Aorta (tissue), 5 donors: ENCODE measurements at regions not wholly inside any gene's neighbourhood (a gene's known extent, or its start where the extent isn't known, plus 50 kb on each side); places are given as distances from the start of the nearest gene placed in this dataset.

ENCODE experiments used
- ATAC-seq: fragments of 200-7000 bp; cut with Tn5 transposase; one replicate; pipeline ENCODE4 v1.9.1; 2022; ENCODE audit warnings: moderate library complexity; ENCODE audit not compliant: low FRiP score
- DNase-seq, 2 donors: peaks; one replicate each; pipeline ENCODE4 v3.0.0-alpha.2; 2020
- H3K27ac ChIP-seq, 2 donors: one replicate each; pipeline ENCODE4 v1.5.1; 2013; ENCODE audit warnings: low read length in 2 of 2, mild to moderate bottlenecking in 2 of 2, moderate library complexity in 2 of 2, control low read depth in 1 of 2, inconsistent platforms in 1 of 2, low read depth in 1 of 2
- H3K27me3 ChIP-seq, 2 donors: one replicate each; pipeline ENCODE4 v1.6.1; 2013; ENCODE audit warnings: control low read depth in 1 of 2, low read length in 1 of 2, mild to moderate bottlenecking in 1 of 2, moderate library complexity in 1 of 2; ENCODE audit not compliant: insufficient read depth in 2 of 2, control insufficient read depth in 1 of 2
- H3K36me3 ChIP-seq, 2 donors: one replicate each; pipeline ENCODE4 v1.6.1; 2013; ENCODE audit warnings: control low read depth in 1 of 2, low read length in 1 of 2, mild to moderate bottlenecking in 1 of 2; ENCODE audit not compliant: insufficient read depth in 2 of 2, control insufficient read depth in 1 of 2
- H3K4me1 ChIP-seq, 2 donors: one replicate each; pipeline ENCODE4 v1.6.1; 2013; ENCODE audit warnings: low read length in 2 of 2, control low read depth in 1 of 2, mild to moderate bottlenecking in 1 of 2, moderate library complexity in 1 of 2; ENCODE audit not compliant: insufficient read depth in 2 of 2, control insufficient read depth in 1 of 2
- H3K4me3 ChIP-seq, 2 donors: one replicate each; pipeline ENCODE4 v1.5.1; 2013; ENCODE audit warnings: low read length in 2 of 2, control low read depth in 1 of 2, mild to moderate bottlenecking in 1 of 2
- H3K9me3 ChIP-seq: one replicate; pipeline ENCODE4 v1.6.1; 2013; ENCODE audit warnings: mild to moderate bottlenecking, low read length; ENCODE audit not compliant: control insufficient read depth
- WGBS, 2 donors: extraction: QIAGEN DNeasy Blood & Tissue Kit; methylation state at CpG; one replicate each; pipeline ENCODE4 v1.1.7; 2013; 5-methylcytosine and 5-hydroxymethylcytosine counted together
- intact Hi-C, 2 donors: fragments of 100-400 bp; cut with DNase I; formaldehyde crosslinking; loops; one replicate each; pipeline versions ENCODE4 v1.14.2 to v1.15.0; 2022
- donor health status: healthy with polysubstance abuse.
- donor health status: Bipolar disorder and iron deficiency.
- donor health status: DM: no; HTN: no; CAD: no.
- donor health status: DM: no; HTN: no; CAD: no.
- donor health status: DM: yes; HTN: yes; CAD: no.

GRCh38 chr4:188232428-188232827 is 93.2 kb downstream of the TRIML1 start:
- H3K27me3 ChIP-seq, result no peaks in the 10 kb centered on the region
- no peak overlapping the region for H3K4me3 ChIP-seq
- DNase-seq, result no peak
- 89 to 94% methylated on average over 6 of the region's 6 CpGs for WGBS, 2 donors
- H3K27ac ChIP-seq, result no peak overlapping the region
- no peaks in the 10 kb centered on the region for H3K4me1 ChIP-seq
- H3K36me3 ChIP-seq, result no peaks in the 10 kb centered on the region
- no peaks in the 10 kb centered on the region for H3K9me3 ChIP-seq
- no peak for ATAC-seq
- intact Hi-C loops, result no loop called here

- ATAC-seq (no peak), DNase-seq (no peak)
- Histone ChIP-seq H3K36me3 (no peaks in the 10 kb centered on the region), H3K4me1 (no peaks in the 10 kb centered on the region), H3K27ac (no peak overlapping the region), H3K27me3 (no peaks in the 10 kb centered on the region), H3K4me3 (no peak overlapping the region), H3K9me3 (no peaks in the 10 kb centered on the region)
- 63 to 65% methylated on average over 2 of the region's 2 CpGs for WGBS, 2 donors
- intact Hi-C loops, result no loop called here
These were observed 102.8 kb downstream of the TRIML1 start for GRCh38 chr4:188242041-188242440.

DNA sequence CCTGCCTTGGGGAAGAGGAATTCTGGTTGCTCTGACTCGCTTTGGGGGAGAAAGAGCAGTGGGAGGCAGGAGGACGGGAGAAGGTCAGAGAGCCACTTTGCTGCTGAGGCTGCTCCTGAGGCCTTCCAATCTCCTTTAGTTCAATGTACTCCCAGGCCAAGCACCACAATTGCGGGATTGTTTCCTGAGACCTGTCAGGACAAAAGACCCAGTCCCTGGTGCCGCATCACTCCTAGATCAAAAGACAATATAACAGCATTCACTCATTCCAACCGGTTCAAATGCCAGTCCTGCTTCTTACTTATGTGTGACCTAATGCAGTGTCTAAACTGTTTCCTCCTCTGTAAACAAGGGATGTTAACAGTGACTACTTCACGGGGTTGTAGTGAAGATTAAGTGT is 106.4 kb downstream of the TRIML1 start:
- no peaks in the 10 kb centered on the region for H3K4me1 ChIP-seq
- no peaks in the 10 kb centered on the region for H3K27me3 ChIP-seq
- no peaks in the 10 kb centered on the region for H3K36me3 ChIP-seq
- DNase-seq, result no peak
- WGBS, 2 donors, result 85 to 90% methylated on average over 6 of the region's 6 CpGs
- no peaks in the 10 kb centered on the region for H3K9me3 ChIP-seq
- intact Hi-C loops, result no loop called here
- no peak for ATAC-seq
- H3K27ac ChIP-seq, result no peak overlapping the region
- no peak overlapping the region for H3K4me3 ChIP-seq

DNA sequence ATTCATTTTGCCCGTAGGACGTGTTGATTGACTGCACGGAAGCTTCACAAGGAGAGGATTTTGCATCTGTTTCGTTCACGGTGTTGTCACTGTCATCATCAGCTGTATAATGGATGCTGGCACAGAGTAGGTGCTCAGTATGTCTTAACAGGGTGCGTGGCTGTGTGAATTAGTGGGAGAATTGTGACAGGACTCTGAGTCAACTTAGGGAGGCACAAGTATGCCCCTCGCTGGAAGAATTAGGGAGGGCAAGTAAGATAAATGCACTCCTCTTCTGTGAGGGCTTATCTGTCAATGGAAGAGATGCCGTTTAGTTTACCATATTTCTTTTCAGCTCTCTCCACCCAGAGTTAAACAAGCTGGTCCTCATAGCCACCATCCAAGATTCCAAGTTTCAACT is 107.2 kb downstream of the TRIML1 start:
- no peak for ATAC-seq
- 86% methylated on average over 8 of the region's 8 CpGs for WGBS, 2 donors
- intact Hi-C loops, result no loop called here
- no peaks in the 10 kb centered on the region for H3K27me3 ChIP-seq
- H3K4me1 ChIP-seq, result no peaks in the 10 kb centered on the region
- no peaks in the 10 kb centered on the region for H3K36me3 ChIP-seq
- no peaks in the 10 kb centered on the region for H3K9me3 ChIP-seq
- no peak overlapping the region for H3K4me3 ChIP-seq
- H3K27ac ChIP-seq, result no peak overlapping the region
- no peak for DNase-seq

DNA sequence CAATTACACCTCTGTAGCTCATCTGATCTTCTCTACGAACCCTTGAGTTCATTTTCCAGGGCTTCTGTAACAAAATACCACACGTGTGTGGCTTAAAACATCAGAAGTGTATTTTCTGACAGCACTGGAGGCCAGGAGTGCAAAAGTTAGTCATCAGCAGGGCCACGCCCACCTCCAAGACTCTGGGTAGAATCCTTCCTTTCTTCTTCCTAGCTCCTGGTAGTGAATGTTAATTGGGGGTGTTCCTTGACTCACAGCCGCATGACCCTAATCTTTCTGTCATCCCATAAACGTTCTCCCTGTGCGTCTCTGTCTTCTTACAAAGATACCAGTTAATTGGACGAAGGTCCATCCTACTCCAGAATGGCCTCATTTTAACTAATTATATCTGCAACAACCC is 115.0 kb downstream of the TRIML1 start:
- intact Hi-C loops, result no loop called here
- Histone ChIP-seq H3K36me3 (no peaks in the 10 kb centered on the region), H3K27me3 (no peaks in the 10 kb centered on the region), H3K4me3 (no peak overlapping the region), H3K27ac (no peak overlapping the region), H3K4me1 (no peaks in the 10 kb centered on the region), H3K9me3 (no peaks in the 10 kb centered on the region)
- DNase-seq (no peak), ATAC-seq (no peak)
- WGBS, 2 donors, result 90 to 93% methylated on average over 7 of the region's 7 CpGs

DNA sequence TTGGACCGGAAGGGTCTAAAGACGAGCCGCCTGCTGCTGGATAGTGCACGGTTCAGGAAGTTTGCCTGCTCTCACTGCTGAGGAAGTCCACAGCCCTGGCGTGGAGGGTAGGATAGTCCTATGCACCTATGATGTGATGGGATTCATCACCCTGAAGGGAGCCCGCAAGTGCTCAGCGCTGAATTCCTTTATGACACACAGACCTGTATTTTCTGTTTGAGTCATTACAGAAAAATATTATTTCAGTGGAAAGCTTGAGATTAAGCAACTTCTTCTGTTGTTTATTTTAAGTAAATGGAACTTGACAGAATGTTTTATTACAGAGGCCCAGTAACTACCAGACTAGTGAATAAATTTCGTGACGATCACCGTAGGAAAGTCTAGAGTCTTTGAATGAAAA is 123.2 kb downstream of the TRIML1 start:
- DNase-seq (no peak), ATAC-seq (no peak)
- no peak overlapping the region for H3K4me3 ChIP-seq
- H3K27me3 ChIP-seq, result no peaks in the 10 kb centered on the region
- H3K27ac ChIP-seq, result no peak overlapping the region
- H3K9me3 ChIP-seq, result no peaks in the 10 kb centered on the region
- intact Hi-C loops, result no loop called here
- peaks cover 0 to 2% of the 10 kb centered on the region in 2 donors for H3K36me3 ChIP-seq
- 20 to 21% methylated on average over 10 of the region's 10 CpGs for WGBS, 2 donors
- H3K4me1 ChIP-seq, result no peaks in the 10 kb centered on the region

DNA sequence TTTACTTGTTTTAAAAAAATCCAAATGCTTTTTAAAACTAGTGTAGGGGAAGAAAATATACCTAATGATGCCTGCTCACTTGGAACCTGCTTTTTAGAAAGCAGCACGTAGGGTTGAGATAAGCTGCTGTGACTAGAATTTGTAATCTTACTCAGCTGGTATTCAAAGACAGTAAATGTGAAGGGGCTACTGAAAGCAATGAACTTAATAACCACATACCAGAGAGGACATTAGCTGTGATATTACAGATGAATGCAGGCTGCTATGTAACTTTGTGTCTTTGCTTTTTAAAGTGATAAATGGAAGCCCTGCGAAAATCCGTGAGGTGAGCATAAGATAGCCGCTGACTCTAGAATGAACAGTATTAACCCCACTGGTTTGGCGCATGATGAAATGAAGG is 124.1 kb downstream of the TRIML1 start:
- Histone ChIP-seq H3K4me1 (no peaks in the 10 kb centered on the region), H3K36me3 (peaks cover 0 to 2% of the 10 kb centered on the region in 2 donors), H3K4me3 (no peak overlapping the region), H3K27ac (no peak overlapping the region), H3K27me3 (no peaks in the 10 kb centered on the region), H3K9me3 (no peaks in the 10 kb centered on the region)
- DNase-seq (no peak), ATAC-seq (no peak)
- intact Hi-C loops, result no loop called here
- WGBS, 2 donors, result 86 to 90% methylated on average over 5 of the region's 5 CpGs

- peaks cover 0 to 2% of the 10 kb centered on the region in 2 donors for H3K36me3 ChIP-seq
- intact Hi-C loops, result no loop called here
- no peak for ATAC-seq
- H3K4me3 ChIP-seq, result no peak overlapping the region
- no peak overlapping the region for H3K27ac ChIP-seq
- DNase-seq, result no peak
- no peaks in the 10 kb centered on the region for H3K9me3 ChIP-seq
- no peaks in the 10 kb centered on the region for H3K27me3 ChIP-seq
- 80 to 81% methylated on average over 6 of the region's 6 CpGs for WGBS, 2 donors
- H3K4me1 ChIP-seq, result no peaks in the 10 kb centered on the region
These were observed 127.1 kb downstream of the TRIML1 start for GRCh38 chr4:188266386-188266785.

DNA sequence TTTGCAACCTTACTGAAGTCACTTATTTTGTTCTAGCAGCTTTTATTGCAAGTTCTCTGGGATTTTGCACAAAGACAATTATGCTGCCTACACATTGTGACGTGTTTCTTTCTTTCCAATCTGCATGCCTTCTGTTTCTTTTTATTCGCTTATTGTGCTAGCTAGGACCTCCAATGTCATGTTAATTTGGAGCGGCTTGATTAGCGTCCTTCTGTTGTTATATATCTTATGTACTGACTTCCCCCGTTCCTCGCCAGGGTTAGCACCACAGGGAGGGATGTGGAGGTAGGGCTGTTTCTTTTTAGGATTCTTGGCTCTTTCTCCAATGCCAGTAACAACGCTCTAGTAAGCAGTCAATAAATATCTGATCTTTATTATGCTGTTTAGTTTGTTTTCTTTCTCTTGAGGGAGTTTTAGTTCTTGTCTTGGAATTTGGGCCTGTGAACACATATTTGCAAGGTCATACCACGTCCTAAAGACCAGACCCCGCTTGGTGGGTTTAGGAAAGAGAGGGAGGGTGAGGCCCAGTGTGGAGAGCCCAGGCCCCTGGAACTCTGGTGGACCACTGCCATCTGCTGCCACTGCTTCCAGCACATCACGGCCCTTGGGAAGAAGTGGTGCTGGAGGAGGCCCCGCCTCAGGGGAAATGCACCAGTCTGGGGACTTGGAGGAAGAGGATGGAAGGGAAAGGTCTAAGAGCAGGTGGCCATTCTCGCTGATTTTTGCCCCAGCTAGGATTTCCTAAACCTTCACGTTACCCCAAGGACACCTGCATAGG is 129.1 kb downstream of the TRIML1 start:
- Histone ChIP-seq H3K27me3 (no peaks in the 10 kb centered on the region), H3K4me3 (no peak overlapping the region), H3K36me3 (peaks cover 0 to 2% of the 10 kb centered on the region in 2 donors), H3K27ac (no peak overlapping the region), H3K4me1 (no peaks in the 10 kb centered on the region), H3K9me3 (no peaks in the 10 kb centered on the region)
- ATAC-seq (no peak), DNase-seq (no peak)
- 96% methylated on average over 13 of the region's 13 CpGs for WGBS, 2 donors
- intact Hi-C loops, result no loop called here
